Ammon's horn (tissue), 1 donor: ENCODE measurements at regions not wholly inside any gene's neighbourhood (a gene's known extent, or its start where the extent isn't known, plus 50 kb on each side); places are given as distances from the start of the nearest gene placed in this dataset.

ENCODE experiments used
- DNase-seq: peaks from one replicate; pipeline ENCODE4 v3.0.0-alpha.2; 2016; ENCODE audit warnings: low spot score

DNA sequence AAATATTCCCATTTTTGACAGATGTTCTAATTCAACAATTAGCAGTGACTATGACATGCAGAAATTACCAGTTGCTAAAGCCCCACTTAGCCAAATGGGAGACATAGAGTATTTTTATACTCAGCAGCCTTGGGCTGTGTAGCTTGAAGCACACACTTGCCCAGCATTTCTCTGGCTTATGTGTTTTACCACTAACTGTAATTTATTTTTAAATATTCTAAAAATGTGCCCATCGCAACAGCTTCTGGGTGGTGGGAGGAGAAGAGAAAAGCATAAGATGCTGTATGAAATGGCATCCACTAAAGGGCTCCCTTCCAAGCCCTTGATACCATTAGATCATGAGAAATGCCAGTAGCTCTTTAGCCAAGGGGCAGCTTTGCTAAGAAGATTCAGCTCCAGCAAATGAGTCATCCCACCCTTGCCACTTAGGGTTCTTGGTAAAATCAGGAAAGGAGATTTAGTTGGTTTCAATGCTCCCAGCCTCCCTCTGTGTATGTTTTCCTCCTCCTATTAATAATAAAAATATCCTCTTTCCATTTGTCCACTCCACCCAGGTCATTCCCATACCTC is 462.7 kb upstream of the DEPDC1 start:
- DNase-seq: no peak

DNA sequence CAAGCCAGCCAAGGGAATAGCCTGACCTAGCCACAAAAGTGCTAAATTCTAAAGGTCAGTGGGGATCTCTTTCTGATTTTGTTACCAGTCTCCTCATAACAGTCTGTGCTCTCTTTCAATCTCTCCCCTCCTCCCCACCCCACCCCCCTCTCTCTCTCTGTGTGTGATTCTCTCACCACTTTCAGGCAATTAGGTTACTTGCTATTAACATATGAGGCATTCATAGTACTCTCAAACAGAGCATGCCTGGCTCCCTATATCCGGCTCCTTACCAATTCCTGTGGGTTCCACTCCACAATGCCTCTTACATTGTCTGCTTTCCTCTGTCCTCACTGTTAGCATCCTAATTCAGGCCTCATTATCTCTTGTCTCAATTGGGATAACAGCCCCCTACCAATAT is 464.3 kb upstream of the DEPDC1 start:
- no peak for DNase-seq

DNA sequence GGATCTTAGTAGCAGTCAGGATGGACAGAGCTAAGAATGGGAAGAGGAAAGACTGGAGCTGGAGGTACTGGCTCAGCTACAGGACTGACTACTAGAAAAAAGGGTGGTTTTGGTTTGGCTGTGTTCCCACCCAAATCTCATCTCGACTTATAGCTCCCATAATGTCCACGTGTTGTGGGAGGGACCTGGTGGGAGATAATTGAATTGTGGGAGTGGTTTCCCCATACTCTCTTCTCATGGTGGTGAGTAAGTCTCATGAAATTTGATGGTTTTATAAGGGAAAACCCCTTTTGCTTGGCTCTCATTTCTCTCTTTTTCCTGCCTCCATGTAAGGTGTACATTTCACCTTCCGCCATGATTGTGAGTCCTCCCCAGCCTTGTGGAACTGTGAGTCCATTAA is 466.5 kb upstream of the DEPDC1 start:
- DNase-seq: no peak

DNA sequence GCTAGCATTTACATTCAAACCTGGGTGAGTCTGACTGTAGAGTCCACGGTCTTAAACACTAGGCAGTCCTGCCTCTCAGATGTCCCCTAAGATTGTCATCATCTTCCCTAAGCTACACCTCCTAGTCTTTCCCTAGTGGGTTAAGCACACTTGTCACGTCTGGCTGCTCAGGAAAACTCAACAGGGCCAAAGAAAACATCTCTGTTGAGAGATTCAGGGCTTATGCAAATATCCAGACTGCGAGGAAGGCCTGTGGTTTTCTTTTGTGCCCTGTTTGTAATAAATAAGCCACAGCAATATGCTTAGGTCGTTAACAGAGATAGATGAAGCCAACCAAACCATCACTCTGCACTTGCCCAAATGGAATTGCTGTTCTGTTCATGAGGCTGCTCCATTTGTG is 472.6 kb upstream of the DEPDC1 start:
- DNase-seq: no peak

- DNase-seq: no peak
These were observed 473.7 kb upstream of the DEPDC1 start for GRCh38 chr1:68970571-68970970.

GRCh38 chr1:68973459-68974244 is 476.8 kb upstream of the DEPDC1 start:
- no peak for DNase-seq

DNA sequence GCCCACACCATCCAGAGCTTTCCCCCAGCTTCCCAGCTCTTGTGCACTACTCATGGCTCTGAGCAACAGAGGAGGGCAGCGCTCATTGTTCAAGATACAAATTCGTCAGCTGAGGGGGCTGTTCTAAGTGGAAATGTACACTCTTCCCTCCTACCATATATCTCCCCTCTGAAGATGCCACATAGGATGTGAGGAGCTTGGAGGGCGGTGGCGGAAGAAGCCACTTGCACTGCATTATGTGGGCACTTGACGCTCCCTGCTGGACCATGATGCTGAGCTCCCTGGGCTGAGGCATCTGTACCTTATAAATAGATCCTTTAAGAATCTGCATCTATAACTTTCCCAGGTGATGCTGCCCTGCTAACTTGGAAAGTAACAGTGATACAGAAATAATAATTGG is 477.6 kb upstream of the DEPDC1 start:
- no peak for DNase-seq

DNA sequence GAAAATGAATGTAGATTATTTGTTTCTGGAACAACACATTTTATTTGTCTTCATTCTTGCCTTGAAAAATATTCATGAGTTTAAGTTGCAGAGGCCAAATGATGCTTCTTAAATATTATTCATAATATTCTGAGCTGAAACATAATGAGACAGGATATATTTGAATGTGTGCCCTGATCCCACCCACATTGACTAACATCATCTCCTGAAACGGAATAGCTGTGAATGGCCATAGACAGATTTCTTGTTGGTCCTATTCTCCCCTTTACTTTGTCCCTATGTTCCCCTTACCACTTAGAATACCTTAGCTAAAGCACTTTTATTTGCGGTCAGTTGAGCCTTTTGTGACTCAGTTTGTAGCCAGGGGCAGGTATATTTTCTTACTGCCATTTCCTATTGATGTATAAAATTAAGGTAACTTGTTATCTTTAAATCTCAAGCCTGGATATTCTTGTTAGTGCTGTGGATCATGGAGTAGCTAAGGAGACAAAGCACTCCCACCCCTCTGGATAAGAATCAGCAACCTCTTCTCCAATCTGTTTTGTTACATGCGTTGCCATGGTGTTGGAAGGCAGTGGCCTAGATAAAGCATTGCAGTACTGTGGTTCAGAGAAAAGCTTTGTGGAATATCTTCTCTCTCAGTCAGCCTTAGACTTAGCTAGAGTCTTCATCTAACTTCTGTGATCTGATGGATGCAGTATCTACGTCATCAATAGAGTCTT is 478.5 kb upstream of the DEPDC1 start:
- DNase-seq: peak; percentile 79

- DNase-seq: no peak
These were observed 480.2 kb upstream of the DEPDC1 start for GRCh38 chr1:68976916-68977610.

DNA sequence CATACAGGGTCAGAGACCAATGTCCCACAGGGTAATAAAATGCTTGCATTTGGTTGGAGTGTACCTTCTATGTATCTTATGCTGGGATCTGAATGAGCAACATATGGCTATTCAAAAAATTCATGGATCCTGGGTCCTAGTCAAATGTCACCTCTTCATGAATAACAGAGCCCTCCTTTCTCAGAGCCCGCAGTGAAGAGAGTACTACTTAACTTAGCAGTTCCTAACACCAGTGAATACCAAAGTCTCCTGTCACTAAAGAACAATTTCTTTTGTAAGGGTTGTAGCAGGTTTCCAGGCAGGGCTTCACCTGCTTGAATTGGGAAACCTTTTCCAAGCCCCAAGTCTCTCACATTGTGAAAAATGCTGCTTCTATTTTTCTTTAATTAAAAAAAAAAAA is 483.0 kb upstream of the DEPDC1 start:
- no peak for DNase-seq

- no peak for DNase-seq
These were observed 487.4 kb upstream of the DEPDC1 start for GRCh38 chr1:68984289-68984688.

DNA sequence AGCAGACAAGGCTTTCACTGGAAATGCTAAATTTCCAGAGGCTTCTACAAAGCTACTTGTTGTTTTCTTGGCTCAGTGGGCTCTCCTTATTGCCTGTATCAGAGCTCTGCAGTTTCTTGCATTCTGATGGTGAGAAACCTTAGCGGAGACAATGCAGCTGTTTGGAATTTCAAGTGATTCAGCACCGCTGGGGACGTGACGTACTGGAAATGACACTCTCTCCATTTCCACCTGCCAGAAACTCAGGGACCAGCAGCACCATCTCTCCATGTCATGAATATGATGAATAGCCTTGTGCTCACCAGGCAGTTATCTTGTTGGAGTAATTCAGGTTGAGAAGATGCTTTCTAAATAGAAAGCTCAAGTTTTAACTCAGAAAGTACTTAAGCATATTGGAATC is 497.2 kb upstream of the DEPDC1 start:
- no peak for DNase-seq

DNA sequence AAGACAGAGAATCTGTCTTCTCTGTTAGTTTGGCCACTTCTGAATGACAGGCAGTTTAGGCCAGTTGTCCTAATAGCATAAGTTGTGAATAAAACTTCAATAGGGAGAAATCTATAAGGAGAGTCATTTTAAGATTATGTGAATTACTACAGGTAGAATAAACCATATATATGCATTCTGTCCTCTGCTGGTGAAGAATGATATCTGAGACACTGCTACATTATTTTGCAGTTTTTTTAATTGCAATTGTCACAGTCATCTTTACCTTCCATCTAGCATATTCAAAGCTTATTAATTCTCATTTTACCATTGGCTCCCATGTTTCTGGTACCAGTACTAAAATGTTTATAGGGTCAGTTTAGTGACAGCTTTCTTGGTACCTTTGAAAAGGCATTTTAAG is 519.6 kb upstream of the DEPDC1 start:
- DNase-seq: no peak

- no peak for DNase-seq
These were observed 532.8 kb upstream of the DEPDC1 start for GRCh38 chr1:69029649-69030048.

DNA sequence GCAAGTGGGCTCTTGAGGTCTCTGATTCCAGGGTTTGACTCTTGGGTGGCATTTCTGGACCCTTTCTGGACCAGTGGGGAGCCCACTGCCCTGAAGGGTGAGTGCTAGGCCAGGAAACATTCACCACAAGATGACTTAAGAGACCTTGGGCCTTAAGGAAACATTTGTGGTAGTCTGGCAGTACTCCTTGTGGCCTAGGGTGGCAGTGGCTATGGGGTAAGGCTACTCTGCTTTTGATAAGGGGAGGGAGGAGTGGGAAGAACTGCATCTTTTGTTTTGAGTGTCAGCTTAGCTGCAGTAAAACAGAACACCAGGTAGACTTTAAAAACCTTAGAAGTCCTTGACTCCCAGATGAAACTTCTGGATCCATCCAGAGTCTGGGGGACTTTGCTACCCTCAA is 529.3 kb upstream of the LRRC7 start:
- DNase-seq: no peak

DNA sequence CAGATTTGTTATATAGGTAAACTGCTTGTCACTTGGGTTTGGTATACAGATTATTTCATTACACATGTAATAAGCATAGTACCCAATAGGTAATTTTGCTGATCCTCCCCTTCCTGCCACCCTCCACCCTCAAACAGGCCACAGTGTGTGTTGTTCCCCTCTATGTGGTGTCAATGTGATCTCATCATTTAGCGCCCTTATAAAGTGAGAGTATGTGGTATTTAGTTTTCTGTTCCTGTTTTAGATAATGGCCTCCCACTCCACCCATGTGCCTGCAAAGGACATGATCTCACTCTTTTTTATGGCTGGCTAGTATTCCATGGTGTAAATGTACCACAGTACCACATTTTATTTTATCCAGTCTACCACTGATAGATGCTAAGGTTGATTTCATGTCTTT is 522.1 kb upstream of the LRRC7 start:
- no peak for DNase-seq

- DNase-seq: no peak
These were observed 512.5 kb upstream of the LRRC7 start for GRCh38 chr1:69055194-69055593.

DNA sequence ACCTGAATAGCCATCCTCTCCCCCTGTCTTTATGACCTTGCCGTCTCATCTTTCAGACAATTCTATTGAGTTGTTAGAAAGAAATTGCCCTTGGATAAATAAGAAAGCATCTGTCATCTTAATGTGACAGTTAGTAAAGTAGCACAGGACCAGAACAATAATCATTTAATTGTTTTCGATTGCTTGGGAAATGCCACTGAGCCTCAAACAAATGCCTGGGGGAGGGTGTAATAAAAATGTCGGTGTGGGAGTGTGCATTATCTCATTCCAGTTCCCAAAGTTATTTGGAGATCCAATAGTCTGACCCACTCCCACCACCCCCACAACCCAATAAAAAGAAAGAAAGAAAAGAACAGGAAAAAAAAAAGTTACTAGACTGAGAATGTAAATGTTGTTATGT is 509.3 kb upstream of the LRRC7 start:
- DNase-seq: no peak

- DNase-seq: no peak
These were observed 496.9 kb upstream of the LRRC7 start for GRCh38 chr1:69070660-69071373.

DNA sequence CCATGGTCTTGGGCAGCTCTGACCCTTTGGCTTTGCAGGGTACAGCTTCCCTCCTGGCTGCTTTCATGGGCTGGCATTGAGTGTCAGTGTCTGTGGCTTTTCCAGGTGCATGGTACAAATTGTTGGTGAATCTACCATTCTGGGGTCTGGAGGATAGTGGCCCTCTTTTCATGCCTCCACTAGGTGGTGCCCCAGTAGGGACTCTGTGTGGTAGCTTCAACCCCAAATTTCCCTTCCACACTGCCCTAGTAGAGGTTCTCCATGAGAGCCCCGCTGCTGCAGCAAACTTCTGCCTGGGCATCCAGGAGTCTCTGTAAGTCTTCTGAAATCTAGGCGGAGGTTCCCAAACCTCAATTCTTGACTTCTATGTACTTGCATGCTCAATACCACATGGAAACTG is 494.5 kb upstream of the LRRC7 start:
- DNase-seq: no peak

- no peak for DNase-seq
These were observed 491.1 kb upstream of the LRRC7 start for GRCh38 chr1:69076631-69077030.

- no peak for DNase-seq
These were observed 490.5 kb upstream of the LRRC7 start for GRCh38 chr1:69077198-69077597.
